NT2/D1 (cell line): ENCODE measurements at regions not wholly inside any gene's neighbourhood (a gene's known extent, or its start where the extent isn't known, plus 50 kb on each side); places are given as distances from the start of the nearest gene placed in this dataset.

ENCODE experiments used
- SUZ12 ChIP-seq: IDR thresholded peaks from 2 replicates; pipeline ENCODE4 v1.6.1; 2011; ENCODE audit not compliant: insufficient read length, insufficient read depth; ENCODE audit errors: extremely low read depth
- YY1 ChIP-seq: IDR thresholded peaks from 2 replicates; pipeline ENCODE4 v1.6.1; 2011; ENCODE audit not compliant: insufficient read length, insufficient read depth
- ZNF274 ChIP-seq: IDR thresholded peaks from 2 replicates; pipeline ENCODE4 v1.6.1; 2011; ENCODE audit warnings: mild to moderate bottlenecking, low read depth, low read length

DNA sequence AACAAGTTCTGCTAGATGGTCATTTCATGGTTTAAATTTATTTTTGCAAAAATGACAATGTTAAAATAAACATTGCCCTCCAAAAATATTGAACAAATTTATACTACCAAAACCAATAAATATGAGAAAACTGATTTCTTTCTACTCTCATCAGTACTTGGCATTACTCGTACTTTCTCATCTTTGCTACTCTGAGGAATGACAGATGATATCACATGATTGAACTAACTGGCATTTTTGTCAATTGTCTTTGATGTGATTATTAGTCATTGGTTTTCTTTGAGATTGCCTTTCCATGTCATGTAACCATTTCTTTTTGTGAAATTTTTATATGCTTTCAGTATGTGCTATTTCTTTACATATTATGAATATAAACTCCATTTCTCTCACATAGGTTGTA is 167.0 kb upstream of the ITGA4 start:
- no peak for TF ChIP-seq YY1
- no peak for TF ChIP-seq ZNF274
- no peak for TF ChIP-seq SUZ12
